ENCODE measurements at regions not wholly inside any gene's neighbourhood (a gene's known extent, or its start where the extent isn't known, plus 50 kb on each side); places are given as distances from the start of the nearest gene placed in this dataset.

- ATAC-seq (no peak), DNase-seq (no peak)
- H3K27me3 ChIP-seq (ENCODE audit: low read depth) = no peaks in the 10 kb centered on the region
- H3K4me1 ChIP-seq = no peaks in the 10 kb centered on the region
- TF ChIP-seq CTCF (IDR thresholded peaks at IDR 0.05) = no peak
- no peaks in the 10 kb centered on the region for H3K9me3 ChIP-seq
- H3K36me3 ChIP-seq = no peaks in the 10 kb centered on the region
- no peak overlapping the region for H3K4me3 ChIP-seq
- intact Hi-C loops (cut with DNase I) = no loop called here
- H3K27ac ChIP-seq = no peak overlapping the region
Measured at GRCh38 chr3:5312290-5312689, 124.8 kb downstream of the EDEM1 start.

GRCh38 chr3:5314897-5315296 is 127.4 kb downstream of the EDEM1 start:
- Histone ChIP-seq H3K27me3 (ENCODE audit: low read depth) (no peaks in the 10 kb centered on the region), H3K4me3 (no peak overlapping the region), H3K4me1 (no peaks in the 10 kb centered on the region), H3K36me3 (no peaks in the 10 kb centered on the region), H3K27ac (no peak overlapping the region), H3K9me3 (no peaks in the 10 kb centered on the region)
- intact Hi-C loops (cut with DNase I) = no loop called here
- no peak for ATAC-seq
- TF ChIP-seq CTCF (IDR thresholded peaks at IDR 0.05) = no peak
- DNase-seq = no peak

GRCh38 chr3:5317557-5317956 is 130.1 kb downstream of the EDEM1 start:
- H3K27me3 ChIP-seq (ENCODE audit: low read depth) = no peaks in the 10 kb centered on the region
- H3K9me3 ChIP-seq = no peaks in the 10 kb centered on the region
- ATAC-seq (no peak), DNase-seq (no peak)
- no peaks in the 10 kb centered on the region for H3K36me3 ChIP-seq
- no peaks in the 10 kb centered on the region for H3K4me1 ChIP-seq
- no peak overlapping the region for H3K4me3 ChIP-seq
- TF ChIP-seq CTCF (IDR thresholded peaks at IDR 0.05) = no peak
- intact Hi-C loops (cut with DNase I) = no loop called here
- H3K27ac ChIP-seq = no peak overlapping the region

GRCh38 chr3:5319454-5319853 is 131.9 kb downstream of the EDEM1 start:
- no peaks in the 10 kb centered on the region for H3K4me1 ChIP-seq
- ATAC-seq (no peak), DNase-seq (no peak)
- H3K36me3 ChIP-seq = no peaks in the 10 kb centered on the region
- TF ChIP-seq CTCF (IDR thresholded peaks at IDR 0.05) = no peak
- intact Hi-C loops (cut with DNase I) = no loop called here
- H3K27ac ChIP-seq = no peak overlapping the region
- H3K4me3 ChIP-seq = no peak overlapping the region
- H3K9me3 ChIP-seq = no peaks in the 10 kb centered on the region
- H3K27me3 ChIP-seq (ENCODE audit: low read depth) = no peaks in the 10 kb centered on the region

GRCh38 chr3:5321666-5322340 is 134.3 kb downstream of the EDEM1 start:
- Histone ChIP-seq H3K4me1 (no peaks in the 10 kb centered on the region), H3K9me3 (no peaks in the 10 kb centered on the region), H3K36me3 (no peaks in the 10 kb centered on the region), H3K27me3 (ENCODE audit: low read depth) (no peaks in the 10 kb centered on the region), H3K27ac (no peak overlapping the region), H3K4me3 (no peak overlapping the region)
- DNase-seq (no peak), ATAC-seq (no peak)
- no peak for TF ChIP-seq CTCF (IDR thresholded peaks at IDR 0.05)
- intact Hi-C loops (cut with DNase I) = no loop called here
